NCI-H2196 (cell line): ENCODE measurements at regions not wholly inside any gene's neighbourhood (a gene's known extent, or its start where the extent isn't known, plus 50 kb on each side); places are given as distances from the start of the nearest gene placed in this dataset.

Source experiments
- DNase-seq: peaks from one replicate; lab custom pipeline; 2025; ENCODE audit not compliant: unreplicated experiment; lab: John Stamatoyannopoulos, UW

DNA sequence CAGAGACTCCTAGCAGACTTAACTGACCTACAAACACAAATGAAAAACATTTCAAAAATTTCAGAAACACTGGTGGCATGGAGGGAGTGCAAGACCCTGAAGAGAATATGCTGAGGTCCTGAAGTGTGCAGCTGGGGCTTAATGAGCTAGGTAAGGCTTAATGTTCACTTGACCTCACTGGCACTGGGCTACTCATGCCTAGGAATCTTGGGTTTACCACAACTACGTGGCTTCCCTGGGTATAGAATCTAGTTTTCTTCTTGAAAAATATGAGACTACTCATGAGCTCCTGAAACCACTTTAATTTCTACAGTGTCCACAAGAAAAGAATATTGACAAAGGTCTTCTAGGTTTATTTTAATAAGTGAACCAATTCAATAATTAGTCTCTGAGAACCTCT is 139.8 kb downstream of the HNMT start:
- no peak for DNase-seq

DNA sequence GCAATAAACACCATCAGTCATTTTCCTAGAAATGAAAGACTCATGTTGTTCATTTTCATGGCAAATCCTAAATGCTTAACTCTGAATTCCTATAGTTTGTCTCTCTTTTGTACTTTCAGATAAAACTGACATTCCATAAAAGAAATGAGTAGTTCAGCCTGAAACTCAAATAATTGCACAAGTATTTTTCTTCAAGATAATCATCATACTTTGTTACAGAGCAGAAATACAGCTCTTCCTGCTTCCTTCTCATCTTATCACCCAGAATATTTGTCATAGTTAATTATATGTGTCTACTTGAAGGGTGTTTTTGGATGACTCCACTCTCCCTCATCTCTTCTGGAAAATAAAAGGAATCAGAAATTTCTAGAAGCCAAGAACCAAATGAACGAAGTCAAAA is 141.1 kb downstream of the HNMT start:
- DNase-seq, result no peak

DNA sequence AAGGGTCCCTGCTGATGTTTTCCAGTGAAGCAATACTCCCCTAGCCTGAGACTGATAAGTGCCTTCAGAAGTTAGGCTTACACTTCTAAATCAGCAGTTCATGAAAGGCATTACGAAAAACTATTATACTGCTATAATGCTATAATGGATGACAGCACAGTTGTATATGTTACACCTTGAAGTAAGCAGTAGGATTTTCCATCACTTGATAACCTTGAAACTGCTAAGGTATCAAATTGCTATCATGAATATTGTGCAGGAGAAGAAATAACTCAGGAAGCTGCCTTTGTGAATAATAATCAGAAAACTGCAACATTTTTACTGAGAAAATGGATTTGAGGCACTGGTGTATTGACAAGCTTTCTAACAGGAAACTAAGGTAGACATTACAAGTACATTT is 142.3 kb downstream of the HNMT start:
- DNase-seq, result no peak

DNA sequence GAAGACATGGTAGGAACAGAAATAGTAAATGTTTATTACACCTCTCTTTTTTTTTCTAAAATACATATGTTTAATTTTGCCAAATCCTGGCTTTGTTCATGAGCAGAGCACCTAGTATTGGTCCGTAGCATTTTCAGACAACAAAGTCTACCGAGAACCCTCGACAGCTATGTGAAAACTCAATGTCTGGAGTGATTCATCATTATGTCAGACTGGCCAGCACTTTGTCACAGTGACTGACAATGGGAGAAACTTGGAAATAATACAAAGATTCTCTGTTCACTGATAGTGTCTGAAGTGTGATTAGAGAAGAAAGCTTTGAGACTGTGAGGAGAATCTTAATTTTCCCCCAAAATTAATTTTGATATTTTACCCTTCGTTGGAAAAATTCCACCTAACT is 143.0 kb downstream of the HNMT start:
- no peak for DNase-seq

DNA sequence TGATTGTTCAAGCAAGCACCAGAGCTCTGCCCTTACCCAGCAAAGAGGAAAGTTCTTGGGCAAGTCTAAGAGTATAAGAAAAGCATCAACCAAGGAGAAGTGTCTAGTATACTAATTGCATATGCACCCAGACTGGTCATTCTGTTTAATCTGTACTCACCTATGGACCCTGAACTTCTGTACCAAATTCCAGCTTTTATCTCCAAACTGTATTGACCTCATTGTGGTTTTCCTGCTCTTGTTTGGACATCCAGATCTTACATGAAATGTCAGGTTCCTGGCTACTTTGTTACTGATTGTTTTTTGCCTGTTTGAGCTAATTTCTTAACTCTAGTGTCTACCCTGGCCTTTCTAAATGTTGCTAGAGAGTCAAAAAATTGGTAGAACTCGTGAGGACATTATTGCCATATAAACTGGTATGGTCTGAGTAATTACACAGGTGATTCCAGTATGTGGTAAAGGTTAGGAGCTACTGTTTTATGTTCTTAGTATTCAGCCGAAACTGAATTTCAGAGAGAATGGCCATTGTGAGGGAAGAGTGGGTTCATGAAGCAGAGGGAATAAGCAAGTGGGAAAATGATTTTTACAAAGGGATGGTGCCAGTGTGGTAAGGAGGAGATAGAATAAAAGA is 146.3 kb downstream of the HNMT start:
- no peak for DNase-seq

DNA sequence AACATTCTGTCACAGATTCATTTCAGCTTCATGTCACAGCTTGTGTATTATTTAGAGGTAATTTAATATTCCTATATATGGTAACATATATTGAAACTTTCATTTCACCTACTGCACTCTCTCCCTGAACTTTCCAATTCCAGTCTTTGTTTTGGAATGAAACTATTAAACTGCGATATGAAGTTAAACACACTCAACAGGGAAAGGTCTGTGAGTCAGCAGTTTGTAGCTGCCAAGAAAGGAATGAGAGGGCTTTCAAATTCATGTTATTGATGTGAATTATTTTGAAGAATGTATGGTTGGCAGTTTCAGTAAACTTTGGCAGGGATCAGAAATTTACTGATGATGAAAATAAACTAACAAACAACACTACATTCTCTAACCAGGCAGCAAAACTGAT is 148.3 kb downstream of the HNMT start:
- no peak for DNase-seq

DNA sequence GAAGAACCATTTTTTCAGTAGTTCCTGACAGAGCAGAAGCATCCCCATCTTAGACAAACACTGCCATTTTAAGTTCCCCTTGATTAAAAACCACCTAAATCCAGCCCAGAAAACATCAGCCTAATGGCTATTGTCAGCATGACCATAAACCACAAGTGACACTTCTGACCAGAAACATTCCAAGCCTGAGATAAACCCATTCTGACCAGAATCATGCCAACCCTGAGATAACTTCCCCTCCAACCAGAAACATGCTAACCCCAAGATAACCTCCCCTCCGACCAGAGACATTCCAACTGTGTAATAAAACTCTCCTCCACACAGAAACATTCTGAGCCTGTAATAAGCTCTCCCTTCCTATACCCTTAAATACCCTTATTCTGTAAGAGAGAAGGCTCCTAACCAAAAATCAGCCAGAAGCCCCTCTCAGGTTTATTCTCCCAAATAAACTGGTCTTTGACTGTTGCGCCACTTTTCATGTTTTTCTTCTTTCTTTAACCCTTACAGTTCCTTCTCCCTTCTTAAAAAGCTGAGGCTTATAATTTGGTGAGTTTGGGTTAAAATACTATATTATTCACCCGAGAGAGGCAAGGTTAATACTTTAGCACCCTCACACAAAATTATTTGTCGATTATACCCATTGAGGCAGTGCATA is 149.7 kb downstream of the HNMT start:
- no peak for DNase-seq

DNA sequence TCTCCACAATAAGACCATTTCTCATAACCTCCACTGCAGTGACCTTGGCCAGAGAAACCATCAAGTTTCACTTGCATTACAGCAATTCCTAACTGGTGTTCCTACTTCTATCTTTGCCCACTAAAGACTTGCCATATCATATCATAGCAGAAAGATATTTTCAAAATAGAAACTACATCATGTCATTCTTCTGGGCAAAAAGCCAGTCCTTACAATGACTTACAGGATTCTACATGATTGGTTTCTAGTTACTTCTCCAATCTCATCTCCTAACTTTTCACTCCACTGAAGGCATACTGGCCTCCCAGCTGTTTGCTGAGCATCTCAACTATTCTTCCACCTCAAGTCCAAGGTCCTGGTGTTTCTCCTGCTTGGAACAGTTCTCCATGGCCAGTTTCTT is 151.4 kb downstream of the HNMT start:
- no peak for DNase-seq

DNA sequence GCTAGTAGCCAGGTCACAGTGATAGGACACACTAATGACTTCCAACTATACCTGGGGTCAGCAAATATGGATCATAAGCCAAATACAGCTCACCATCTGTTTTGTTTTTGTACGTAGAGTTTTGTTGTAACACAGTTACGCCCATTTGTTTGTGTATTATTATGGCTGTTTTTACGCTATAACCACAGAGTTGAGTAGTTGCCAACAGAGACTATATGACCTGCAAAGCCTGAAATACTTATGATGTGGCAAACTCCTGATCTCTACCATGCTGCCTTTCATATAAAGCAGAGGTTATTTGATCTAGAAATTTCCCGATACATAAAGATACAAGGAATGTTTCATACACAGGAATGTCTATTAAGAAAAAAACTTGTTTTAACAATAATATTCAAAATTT is 152.2 kb downstream of the HNMT start:
- no peak for DNase-seq

DNA sequence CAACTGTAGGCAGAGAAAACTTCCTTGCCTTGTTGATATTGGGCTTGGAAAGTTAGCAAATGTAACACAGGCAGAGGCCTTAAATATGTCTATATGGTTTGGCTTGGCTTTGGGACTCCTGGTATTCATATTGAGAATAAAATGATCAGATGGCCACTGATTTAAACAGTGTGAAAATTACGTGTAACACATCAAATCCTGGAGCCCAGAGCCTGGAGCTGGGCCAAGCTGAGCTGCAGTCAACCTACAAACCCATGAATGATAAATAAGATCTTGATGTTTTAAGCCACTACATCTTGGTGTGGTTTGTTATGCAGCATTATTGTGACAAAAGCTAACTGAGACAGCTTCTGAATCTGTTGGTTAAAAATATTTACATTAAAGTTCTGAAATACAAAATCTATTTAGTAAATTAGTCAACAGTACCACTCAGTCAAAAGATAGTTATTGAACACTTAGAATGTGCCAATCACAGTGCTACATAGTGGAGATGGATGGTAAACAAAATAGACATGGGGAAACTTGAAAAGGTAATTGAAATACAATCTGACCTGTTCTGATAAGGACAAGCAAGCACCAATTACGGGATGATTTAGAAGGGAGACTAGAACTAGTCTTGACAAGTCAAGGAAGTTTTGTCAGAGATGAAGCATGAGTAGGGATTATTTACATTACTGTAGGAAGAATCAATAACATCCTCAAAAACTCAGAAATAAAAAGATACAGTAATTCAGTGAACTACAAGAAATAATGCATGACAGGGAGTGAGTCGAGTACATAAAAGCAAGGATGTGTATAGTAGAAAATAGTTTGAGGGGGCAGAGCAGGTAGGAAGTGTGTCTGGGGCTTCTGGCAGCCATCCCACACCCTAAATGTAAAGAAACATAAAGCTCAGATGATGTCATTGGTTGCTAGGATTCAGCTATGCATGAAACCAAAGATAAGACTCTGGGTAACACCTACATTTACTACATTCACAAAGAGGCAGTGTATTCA is 157.7 kb downstream of the HNMT start:
- no peak for DNase-seq

DNA sequence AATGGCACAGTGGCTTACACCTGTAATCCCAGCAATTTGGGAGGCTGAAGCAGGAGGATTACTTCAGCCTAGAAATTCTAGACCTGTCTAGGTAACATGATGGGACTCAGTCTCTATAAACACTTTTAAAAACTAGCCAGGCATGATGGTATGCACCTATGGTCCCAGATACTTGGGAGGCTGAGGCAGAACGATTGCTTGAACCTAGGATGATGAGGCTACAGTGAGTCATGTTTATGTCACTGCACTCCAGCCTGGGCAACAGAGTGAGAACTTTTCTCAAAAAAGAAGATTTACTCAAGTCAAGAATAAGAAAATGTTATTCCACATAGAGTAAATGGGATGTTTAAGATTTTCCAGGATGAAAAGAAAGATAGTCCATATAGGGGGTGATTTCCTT is 158.6 kb downstream of the HNMT start:
- DNase-seq, result no peak

DNA sequence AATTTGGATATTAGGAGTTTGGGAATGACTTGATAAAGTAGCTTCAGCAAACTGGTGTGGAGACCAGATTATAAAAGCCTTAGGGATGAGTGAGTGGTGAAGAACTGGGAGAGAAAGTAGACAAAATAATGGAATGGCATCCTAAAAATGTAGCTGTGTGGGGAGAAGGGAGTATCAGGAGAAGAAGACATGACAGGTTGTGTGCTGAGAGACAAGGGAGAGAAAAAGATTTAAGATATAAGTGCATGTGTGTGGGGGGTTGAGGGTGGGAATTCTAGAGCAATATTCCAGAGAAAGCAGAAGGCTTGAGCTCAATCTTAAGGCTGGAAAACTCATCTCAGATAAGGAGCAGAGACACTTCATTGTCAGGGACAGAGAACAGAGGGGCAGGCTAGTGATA is 159.5 kb downstream of the HNMT start:
- no peak for DNase-seq

DNA sequence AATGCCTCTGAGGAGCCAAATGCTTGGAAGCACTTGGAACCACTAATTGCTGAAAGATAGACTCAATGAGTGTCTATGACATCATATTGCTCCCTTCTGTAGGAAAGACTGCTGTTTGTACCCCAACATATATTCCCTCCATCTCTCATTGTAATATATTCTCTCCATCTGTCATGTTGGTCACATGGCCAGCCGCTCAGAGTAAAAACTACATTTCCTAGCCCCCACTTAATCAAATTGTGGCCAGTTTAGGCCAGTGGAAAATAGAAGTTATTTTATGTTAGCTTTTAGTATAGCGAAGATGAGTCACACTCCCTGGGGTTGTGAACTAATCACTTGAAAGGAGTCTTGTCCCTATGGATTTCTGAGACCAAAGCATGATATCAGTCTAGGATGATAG is 160.2 kb downstream of the HNMT start:
- no peak for DNase-seq

DNA sequence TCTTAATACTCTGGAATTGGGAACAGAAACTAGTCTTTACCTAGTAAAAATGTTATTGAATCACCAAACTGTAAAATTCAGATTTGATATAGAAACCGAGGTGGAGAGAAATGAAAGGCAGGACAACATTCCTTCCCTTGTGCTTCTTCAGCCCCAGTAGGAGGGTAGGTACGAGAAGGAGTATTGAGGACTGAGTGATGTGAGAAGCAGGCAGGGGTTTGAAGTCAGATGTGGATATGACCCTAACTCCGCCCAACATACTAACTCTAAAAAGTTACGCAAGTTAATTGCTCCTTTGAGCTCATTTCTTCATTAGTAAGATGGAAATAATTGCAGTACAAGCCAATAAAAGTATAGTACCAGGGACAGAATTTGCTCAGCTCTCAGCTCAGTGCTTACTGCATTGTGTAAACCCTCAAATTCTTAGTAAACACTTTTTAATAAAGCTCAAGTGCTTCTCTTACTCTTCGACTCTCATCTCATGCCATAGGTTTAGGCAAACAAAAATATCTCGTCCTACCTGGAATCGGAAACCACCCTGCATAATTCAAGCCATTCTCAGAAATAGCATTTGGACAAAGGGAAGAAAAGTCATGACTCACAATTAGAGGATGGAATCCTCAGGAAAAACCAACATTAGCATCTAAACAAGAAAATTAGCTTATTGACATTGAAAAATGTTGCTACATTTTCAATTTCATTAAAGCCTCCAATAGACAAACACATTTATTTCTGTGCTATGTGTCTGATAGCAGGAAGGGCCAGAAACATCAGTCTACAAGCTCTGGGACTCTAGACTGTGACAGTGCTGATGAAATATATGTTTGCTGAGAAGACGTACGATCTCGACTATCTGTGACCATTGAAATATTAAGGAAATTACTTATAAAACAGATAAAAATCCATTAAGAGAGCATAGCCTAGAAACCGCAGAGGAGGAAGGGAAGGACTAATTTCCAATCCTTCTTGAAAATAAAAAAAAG is 161.3 kb downstream of the HNMT start:
- no peak for DNase-seq

DNA sequence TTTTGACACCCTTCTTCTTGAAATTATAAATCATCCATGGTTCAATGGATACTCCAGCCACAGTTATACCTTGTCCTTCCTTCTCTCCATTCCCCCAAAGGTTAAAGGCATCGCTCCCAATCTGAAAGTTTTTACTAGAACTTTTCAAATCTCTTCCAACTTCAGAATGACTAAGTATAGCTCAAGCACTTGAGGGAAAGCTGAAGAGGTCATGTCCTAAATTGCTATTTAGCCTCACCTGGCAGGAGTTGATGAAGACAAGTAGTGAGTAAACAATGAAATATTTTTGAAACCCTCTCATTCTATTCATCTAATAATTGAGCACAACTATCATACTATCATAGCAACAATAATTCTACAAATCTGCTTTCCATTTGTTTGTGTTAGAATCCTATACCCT is 167.8 kb downstream of the HNMT start:
- no peak for DNase-seq

DNA sequence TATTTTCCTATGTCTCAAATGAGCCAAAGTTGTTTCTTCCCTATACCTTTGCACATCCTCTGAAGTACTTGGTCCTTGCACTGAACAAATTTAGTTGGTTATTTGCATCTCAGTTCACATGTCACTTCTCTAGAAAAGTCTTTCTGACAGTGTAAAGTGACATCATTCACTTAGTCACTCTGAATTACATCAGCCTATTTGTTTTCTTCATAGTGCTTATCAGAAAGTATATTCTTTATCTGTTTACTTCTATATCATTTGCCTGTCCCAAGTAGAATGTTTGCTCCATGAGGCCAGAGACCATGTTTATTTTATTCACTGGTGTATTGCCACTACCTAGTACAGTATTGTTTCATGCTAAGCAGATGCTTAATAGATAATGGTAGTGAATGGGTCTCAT is 173.7 kb downstream of the HNMT start:
- no peak for DNase-seq

DNA sequence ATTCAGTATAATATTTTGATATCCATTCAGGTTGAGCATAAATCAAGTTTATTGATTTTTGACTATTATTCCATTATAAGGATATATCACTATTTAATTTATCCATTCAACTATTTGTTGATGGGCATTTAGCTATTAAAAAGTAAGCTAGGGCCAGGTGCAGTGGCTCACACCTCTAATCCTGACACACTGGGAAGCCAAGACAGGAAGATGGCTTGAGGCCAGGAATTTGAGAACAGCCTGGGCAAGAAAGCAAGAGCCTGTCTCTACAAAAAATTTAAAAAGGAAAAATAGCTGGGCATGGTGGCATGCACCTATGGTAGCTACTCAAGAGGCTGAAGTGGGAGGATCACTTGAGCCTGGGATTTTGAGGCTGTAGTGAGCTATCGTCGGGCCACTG is 183.5 kb downstream of the HNMT start:
- DNase-seq, result peak; percentile 9

DNA sequence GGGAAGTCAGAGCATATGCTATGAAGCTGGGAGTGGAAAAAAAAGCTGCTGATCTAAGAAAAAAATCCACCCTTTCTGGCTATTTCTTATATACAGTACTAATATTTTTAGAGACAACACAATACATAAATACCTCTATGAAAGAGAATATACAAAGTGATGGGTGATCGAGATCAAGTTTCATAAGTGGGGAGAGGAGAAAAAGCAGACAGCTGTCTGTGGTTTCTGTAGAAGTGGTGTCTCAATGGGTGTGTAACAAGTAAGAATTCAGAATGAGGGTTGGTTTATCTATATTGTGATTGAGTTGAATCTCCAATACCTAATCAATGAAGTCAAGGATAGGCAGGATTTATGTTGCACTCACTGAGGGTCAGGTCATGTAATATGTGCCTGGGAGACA is 191.0 kb downstream of the HNMT start:
- no peak for DNase-seq

DNA sequence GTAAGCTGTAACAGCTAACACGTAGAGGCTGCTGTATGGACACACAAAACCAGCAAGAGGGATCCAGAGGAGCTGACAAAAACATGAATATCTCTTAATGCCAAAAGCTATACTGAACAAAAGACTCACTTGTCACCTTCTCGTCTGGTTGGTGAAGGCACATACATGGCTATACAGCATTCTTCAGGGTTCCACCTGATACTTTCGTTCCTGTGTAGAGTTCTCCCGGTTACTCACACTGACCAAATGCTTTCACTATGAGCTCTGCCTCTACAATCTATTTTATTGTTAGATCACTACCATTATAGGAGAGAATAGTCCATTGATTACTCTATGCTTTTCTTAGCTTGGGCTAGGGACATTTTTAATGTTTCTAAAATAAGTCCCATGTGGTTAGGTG is 193.1 kb downstream of the HNMT start:
- no peak for DNase-seq

DNA sequence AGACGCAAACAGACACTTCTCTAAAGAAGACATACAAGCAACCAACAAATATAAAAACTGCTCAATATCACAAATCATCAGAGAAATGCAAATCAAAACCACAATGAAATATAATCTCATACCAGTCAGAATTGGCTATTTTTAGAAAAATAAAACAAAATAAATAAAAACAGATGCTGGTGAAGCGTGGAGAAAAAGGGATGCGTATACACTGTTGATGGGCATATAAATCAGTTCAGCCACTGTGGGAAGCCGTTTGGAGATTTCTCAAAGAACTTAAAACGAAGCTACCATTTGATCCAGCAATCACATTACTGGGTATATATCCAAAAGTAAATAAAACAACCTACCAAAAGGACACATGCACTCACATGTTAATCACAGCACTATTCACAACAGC is 206.2 kb downstream of the HNMT start:
- no peak for DNase-seq

DNA sequence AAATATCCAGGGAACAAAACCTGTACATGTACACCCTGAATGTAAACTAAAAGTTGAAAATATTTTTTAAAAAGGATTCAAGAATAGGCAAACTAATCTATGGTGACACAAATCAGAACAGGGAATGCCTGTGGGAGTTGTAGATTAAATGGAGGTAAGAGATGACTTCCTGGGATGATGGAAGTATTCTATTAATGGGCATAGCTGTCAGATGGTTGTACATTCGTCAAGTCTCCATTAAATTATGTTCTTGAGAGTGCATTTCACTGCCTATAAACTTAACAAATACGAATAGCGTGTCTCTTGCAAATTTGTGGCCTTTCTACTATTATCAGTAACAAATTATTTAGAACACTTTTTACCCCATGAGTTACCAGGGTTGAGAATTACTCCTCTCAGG is 207.0 kb downstream of the HNMT start:
- DNase-seq, result no peak
